GM12874 (cell line): ENCODE measurements at regions not wholly inside any gene's neighbourhood (a gene's known extent, or its start where the extent isn't known, plus 50 kb on each side); places are given as distances from the start of the nearest gene placed in this dataset.

Source experiments
- TF ChIP-seq, protein P1 (sequence below): IDR thresholded peaks from 2 replicates; pipeline ENCODE4 v1.5.1; 2011; ENCODE audit warnings: low read depth, mild to moderate bottlenecking, control low read depth, low read length, moderate library complexity; ENCODE audit not compliant: insufficient read depth

DNA sequence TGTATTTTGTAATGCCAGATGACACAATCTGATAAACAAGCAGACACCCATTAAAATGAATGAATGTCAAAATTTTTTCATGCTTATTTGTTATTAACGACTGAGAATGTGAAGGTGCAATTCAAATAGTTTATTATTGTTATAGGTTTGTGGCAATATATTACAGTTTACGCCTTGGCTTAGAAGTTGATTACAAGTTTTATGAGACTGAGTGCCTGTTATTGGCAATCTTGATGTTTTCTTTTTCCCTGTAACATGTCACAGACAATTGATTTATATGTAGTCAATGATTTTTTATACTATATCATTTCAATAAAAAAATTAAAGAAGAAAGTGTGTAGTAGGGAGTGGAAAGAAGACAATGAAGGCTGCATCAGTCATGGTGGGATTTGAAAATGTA lies 144.1 kb upstream of the EEF1E1 start:
- TF ChIP-seq, protein P1, sequence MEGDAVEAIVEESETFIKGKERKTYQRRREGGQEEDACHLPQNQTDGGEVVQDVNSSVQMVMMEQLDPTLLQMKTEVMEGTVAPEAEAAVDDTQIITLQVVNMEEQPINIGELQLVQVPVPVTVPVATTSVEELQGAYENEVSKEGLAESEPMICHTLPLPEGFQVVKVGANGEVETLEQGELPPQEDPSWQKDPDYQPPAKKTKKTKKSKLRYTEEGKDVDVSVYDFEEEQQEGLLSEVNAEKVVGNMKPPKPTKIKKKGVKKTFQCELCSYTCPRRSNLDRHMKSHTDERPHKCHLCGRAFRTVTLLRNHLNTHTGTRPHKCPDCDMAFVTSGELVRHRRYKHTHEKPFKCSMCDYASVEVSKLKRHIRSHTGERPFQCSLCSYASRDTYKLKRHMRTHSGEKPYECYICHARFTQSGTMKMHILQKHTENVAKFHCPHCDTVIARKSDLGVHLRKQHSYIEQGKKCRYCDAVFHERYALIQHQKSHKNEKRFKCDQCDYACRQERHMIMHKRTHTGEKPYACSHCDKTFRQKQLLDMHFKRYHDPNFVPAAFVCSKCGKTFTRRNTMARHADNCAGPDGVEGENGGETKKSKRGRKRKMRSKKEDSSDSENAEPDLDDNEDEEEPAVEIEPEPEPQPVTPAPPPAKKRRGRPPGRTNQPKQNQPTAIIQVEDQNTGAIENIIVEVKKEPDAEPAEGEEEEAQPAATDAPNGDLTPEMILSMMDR: no peak

DNA sequence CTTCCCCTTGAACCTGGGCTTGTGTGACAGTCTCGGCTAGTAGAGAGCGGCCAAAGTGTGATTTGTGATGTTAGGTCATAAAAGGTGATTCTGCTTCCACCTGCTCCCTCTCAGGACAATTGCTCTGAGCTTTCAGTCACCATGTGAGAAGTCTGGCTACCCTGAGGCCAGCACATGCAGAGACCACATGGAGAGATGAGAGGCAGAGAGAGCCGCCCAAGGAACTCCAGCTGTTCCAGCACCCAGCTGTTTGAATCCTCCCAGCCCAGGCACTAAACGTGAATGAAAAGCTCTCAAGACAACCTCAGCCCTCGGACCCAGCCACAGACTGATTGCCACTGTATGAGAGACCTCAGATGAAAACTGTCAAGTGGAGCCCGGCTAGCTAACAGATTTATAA lies 143.4 kb upstream of the EEF1E1 start:
- TF ChIP-seq, protein P1: no peak

DNA sequence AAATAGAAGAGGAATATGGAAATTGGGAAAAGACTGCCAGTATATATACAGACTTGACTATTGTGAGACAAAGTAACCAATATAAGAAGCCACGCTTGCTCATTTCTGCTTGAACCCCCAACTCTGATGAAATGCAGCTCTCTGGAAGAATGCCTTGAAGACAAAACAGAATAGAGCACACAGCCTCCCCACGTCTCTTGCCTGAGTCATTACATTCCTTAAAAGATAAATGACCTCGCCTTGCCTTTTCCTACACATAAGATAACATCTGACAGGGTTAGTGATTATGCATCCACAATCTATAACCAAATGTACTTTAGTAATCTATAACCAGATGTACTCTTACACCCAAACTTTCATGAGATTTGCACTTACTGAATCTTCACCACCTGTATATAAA lies 141.1 kb upstream of the EEF1E1 start:
- TF ChIP-seq, protein P1: no peak

DNA sequence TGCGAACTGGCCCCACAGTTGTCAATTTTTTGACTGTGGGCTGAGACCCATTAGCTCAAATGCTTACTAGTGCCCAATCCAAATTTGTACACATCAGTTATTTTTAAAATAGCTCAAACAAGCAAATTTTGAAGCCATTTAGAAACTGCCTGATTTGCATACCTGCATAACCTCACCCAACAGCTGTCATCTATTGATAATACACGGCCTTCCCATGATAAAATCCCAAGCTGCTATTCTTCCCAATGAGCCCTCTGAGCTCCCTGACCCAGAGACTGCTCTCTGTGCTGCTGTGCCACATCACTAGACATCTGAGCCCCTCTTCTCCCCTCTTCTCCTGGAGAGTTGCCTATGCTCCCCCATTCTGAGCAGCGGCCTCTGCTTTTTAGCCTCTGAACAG lies 140.5 kb upstream of the EEF1E1 start:
- TF ChIP-seq, protein P1: no peak

DNA sequence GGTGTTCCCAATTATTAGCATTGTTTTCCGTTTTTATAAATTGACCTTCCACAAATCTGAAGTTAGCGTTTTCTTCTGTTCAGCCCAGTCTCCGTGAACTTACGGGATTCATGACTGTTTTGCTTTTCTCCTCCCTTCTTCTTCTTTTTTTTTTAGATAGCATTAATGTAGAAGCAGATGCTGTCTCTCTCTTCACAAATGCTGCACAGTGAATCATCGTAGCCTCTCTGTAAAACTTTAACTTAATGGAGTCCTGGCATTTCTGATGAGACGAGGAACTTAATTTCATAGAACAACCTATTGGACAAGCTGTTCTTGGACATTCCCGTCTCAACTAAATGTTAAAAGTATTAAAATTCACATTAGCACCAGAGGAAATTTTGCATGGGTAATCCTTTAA lies 138.0 kb upstream of the EEF1E1 start:
- TF ChIP-seq, protein P1: no peak

DNA sequence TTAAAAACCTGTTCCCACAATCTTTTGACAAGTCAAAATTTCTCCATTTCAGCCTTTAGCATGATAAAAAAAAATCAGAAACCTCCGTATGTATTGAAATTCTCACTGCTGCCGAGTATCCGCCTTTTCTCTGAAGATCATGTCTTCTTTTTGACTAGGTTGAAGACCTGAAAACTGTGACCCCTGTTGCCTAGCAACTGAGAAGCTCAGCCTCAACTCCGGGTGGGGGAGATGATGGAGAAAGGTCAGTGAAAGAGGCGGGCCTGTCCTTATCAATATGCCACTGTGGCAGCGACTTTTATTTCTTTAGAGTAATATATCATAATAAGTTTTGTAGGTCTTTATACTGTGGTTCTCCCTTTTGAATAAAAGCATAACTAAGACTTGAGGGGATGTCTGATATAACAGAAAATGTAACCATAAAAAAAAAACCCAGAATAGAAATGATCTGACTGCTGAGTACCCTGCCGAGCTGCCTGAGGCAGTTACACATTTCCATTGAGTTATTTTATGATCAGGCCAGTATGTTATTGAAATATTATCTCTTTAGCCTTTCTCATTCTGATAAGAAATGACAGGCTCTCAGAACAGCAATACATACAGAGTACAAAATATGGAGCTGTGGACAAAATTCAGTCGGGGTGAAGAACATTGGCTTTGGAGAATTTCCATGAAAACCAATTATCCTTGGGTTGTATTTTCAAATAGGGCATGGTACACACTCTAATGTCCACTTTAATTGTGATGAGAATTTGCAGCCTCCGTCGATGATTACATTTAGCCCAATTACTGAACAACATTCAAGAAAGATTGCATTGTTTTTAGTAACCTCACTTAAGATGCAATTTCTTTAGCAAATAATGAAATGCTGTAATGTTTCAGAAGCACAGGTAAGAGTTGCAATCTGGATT lies 136.7 kb upstream of the EEF1E1 start:
- TF ChIP-seq, protein P1: no peak

DNA sequence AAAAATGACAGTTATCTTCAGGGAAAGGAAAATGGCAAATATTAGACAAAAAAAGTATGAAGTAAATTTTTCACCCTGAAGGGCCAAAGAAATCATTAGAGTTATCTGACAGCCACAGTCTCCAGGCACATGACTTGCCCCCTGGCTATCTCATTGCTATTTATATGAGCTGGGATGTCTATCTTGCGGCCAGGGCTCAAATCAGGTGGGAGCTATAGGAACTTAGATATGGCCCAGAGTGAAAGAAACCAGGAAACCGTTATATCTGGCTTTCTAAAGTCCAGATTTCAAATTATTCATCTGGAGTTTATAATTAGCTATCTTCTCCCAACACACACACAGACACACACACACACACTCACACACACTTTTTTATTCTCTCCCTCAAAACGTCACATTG lies 135.3 kb upstream of the EEF1E1 start:
- TF ChIP-seq, protein P1: no peak
